ENCODE measurements at regions not wholly inside any gene's neighbourhood (a gene's known extent, or its start where the extent isn't known, plus 50 kb on each side); places are given as distances from the start of the nearest gene placed in this dataset.

DNA sequence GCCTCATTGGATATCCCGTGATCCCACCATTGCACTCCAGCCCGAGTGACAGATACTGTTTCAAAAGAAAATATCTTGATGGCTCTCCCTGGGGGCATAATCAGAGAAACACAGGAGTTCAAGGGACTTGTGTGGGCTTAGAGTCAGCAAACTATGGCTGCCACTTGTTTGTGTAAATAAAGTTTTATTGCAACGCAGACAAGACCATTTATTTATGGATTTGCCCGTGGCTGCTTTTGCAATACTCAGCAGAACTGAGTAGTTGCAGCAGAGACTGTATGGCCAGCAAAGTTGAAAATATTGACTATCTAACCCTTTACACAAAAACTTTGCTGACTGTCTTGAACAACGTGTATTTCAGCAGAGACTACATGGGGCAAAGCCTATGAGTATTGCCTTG lies 75.5 kb upstream of the GPRC5B start:
- no peak for TF ChIP-seq ZFHX2 (tag by site-specific recombination; conservative IDR thresholded peaks at IDR 0.05)
- no peak for TF ChIP-seq ZNF423 (tag by site-specific recombination; IDR thresholded peaks at IDR 0.05)
- no peak for TF ChIP-seq ZNF561 (tag by site-specific recombination; IDR thresholded peaks at IDR 0.05; ENCODE audit: borderline replicate concordance)
- TF ChIP-seq ZNF792 (tag by site-specific recombination; IDR thresholded peaks at IDR 0.05), result no peak
- TF ChIP-seq PBX3 (CRISPR knock-in tag; IDR thresholded peaks at IDR 0.05), result no peak
- no peak for TF ChIP-seq BCL11B (tag by site-specific recombination; IDR thresholded peaks at IDR 0.05; ENCODE audit: low read depth)
- TF ChIP-seq CTCF (tag by site-specific recombination; IDR thresholded peaks at IDR 0.05), result no peak
- TF ChIP-seq ZNF626 (tag by site-specific recombination; IDR thresholded peaks at IDR 0.05), result no peak
- TF ChIP-seq ZBTB7A (tag by site-specific recombination; IDR thresholded peaks at IDR 0.05; ENCODE audit: low read depth), result no peak

All from HEK293 (cell line).